Right lobe of liver (tissue), 4 donors: ENCODE measurements at regions not wholly inside any gene's neighbourhood (a gene's known extent, or its start where the extent isn't known, plus 50 kb on each side); places are given as distances from the start of the nearest gene placed in this dataset.

Experiments used
- POLR2A ChIP-seq: fragments of 450-650 bp; IDR thresholded peaks from one replicate; pipeline ENCODE4 v1.6.1; 2017; ENCODE audit warnings: antibody characterized with exemption, mild to moderate bottlenecking
- TF ChIP-seq, protein P1 (sequence below), 4 donors: fragments of 200-600 bp in 3 of 4; fragments of 450-650 bp in 1 of 4; IDR thresholded peaks; one replicate each; pipeline versions ENCODE4 v1.5.1 to v1.8.0; 2016 to 2022; ENCODE audit warnings: antibody characterized with exemption in 4 of 4, mild to moderate bottlenecking in 2 of 4
- donor health status: DM: no; HTN: no; CAD: no.
- donor health status: DM: no; HTN: no; CAD: no.
- donor health status: DM: no; HTN: yes; CAD: no.

DNA sequence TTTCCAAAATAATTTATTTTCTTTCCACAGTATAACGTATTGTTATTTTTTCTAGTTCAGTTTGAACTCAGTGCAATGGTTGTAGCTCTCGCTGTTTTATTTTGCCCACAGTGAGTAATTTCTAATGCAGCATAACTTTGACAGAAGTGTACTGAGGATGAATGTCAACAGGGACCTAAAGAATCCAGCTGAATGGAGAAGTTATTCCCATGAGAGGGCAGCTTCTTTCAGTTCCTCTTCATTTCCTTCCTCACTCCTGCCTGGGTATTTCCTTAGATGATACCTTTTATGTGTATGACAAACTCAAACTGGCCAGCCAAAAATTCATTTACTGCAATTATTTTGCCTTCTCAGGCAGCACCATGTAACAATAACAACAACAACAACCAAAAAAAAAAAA lies 1223.1 kb upstream of the ZEB2 start:
- TF ChIP-seq, protein P1, sequence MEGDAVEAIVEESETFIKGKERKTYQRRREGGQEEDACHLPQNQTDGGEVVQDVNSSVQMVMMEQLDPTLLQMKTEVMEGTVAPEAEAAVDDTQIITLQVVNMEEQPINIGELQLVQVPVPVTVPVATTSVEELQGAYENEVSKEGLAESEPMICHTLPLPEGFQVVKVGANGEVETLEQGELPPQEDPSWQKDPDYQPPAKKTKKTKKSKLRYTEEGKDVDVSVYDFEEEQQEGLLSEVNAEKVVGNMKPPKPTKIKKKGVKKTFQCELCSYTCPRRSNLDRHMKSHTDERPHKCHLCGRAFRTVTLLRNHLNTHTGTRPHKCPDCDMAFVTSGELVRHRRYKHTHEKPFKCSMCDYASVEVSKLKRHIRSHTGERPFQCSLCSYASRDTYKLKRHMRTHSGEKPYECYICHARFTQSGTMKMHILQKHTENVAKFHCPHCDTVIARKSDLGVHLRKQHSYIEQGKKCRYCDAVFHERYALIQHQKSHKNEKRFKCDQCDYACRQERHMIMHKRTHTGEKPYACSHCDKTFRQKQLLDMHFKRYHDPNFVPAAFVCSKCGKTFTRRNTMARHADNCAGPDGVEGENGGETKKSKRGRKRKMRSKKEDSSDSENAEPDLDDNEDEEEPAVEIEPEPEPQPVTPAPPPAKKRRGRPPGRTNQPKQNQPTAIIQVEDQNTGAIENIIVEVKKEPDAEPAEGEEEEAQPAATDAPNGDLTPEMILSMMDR (IDR thresholded peaks at IDR 0.05), result no peak
- no peak for TF ChIP-seq POLR2A
